Right atrium auricular region (tissue), 2 donors: ENCODE measurements at regions not wholly inside any gene's neighbourhood (a gene's known extent, or its start where the extent isn't known, plus 50 kb on each side); places are given as distances from the start of the nearest gene placed in this dataset.

Source experiments
- DNase-seq: peaks from one replicate; pipeline ENCODE4 v3.0.0-alpha.2; 2019; ENCODE audit warnings: low spot score
- H3K27ac ChIP-seq, 2 donors: fragments of 200-600 bp; sonication (generic); 1 replicate in 1 of 2; 2 replicates in 1 of 2; pipeline ENCODE4 v1.5.1; 2016 to 2019
- H3K27me3 ChIP-seq, 2 donors: fragments of 200-600 bp; sonication (generic); one replicate each; pipeline versions ENCODE4 v1.5.1 to v1.6.0; 2017 to 2019
- H3K36me3 ChIP-seq: fragments of 200-600 bp; sonication (generic); one replicate; pipeline ENCODE4 v1.5.1; 2016
- H3K4me1 ChIP-seq, 2 donors: fragments of 200-600 bp; sonication (generic); one replicate each; pipeline versions ENCODE4 v1.5.1 to v1.6.0; 2017 to 2019
- H3K4me3 ChIP-seq, 2 donors: fragments of 200-600 bp; sonication (generic); 1 replicate in 1 of 2; 2 replicates in 1 of 2; pipeline ENCODE4 v1.5.1; 2017 to 2019; ENCODE audit warnings: mild to moderate bottlenecking in 1 of 2, moderate library complexity in 1 of 2
- H3K9me3 ChIP-seq, 2 donors: fragments of 200-600 bp; sonication (generic); one replicate each; pipeline ENCODE4 v1.5.1; 2019
- TF ChIP-seq, protein P1 (sequence below), 2 donors: fragments of 200-600 bp; sonication (generic); IDR thresholded peaks; one replicate each; pipeline ENCODE4 v1.5.1; 2019; ENCODE audit warnings: antibody characterized with exemption in 2 of 2

DNA sequence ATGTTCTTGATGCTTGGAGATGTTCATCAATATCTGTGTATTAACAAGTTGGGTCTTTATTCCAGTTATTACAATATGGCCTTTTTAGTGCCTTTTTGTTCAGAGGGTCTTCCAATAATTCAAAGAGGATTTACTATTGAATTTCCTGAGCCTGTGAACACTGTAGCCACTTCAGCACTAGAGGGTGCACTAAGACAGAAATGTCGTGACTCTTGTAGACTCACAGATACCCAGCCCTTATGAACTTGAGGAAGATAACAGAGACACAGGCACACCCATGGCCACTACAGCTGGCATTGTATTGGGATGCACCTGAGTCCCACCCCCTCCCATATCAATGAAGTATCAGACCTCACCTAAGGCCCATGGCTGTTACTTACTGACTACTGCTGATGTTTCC is 54.4 kb upstream of the ACTRT1 start:
- Histone ChIP-seq H3K36me3 (no peaks in the 10 kb centered on the region), H3K4me1 (no peaks in the 10 kb centered on the region), H3K9me3 (peaks cover 0 to 5% of the 10 kb centered on the region in 2 donors), H3K27me3 (no peaks in the 10 kb centered on the region), H3K27ac (no peak overlapping the region), H3K4me3 (no peak overlapping the region)
- no peak for DNase-seq
- TF ChIP-seq, protein P1, sequence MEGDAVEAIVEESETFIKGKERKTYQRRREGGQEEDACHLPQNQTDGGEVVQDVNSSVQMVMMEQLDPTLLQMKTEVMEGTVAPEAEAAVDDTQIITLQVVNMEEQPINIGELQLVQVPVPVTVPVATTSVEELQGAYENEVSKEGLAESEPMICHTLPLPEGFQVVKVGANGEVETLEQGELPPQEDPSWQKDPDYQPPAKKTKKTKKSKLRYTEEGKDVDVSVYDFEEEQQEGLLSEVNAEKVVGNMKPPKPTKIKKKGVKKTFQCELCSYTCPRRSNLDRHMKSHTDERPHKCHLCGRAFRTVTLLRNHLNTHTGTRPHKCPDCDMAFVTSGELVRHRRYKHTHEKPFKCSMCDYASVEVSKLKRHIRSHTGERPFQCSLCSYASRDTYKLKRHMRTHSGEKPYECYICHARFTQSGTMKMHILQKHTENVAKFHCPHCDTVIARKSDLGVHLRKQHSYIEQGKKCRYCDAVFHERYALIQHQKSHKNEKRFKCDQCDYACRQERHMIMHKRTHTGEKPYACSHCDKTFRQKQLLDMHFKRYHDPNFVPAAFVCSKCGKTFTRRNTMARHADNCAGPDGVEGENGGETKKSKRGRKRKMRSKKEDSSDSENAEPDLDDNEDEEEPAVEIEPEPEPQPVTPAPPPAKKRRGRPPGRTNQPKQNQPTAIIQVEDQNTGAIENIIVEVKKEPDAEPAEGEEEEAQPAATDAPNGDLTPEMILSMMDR (IDR thresholded peaks at IDR 0.05): no peak

DNA sequence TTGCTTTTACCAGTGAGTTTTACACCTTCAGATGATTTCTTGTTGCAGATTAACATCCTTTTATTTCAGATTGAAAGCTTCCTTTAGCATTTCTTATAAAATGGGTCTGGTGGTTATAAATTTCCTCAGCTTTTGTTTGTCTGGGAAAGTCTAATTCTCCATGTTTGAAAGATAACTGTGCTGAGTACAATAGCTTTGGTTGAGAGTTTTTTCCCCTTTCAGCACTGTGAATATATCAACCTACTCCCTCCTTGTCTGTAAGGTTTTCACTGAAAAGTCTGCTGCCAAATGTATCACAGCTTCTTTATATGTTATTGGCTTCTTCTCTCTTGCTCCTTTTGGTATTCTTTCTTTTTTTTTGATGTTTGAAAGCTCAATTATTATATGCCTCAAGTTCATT is 53.5 kb upstream of the ACTRT1 start:
- Histone ChIP-seq H3K4me1 (no peaks in the 10 kb centered on the region), H3K27ac (no peak overlapping the region), H3K36me3 (no peaks in the 10 kb centered on the region), H3K9me3 (peaks cover 0 to 5% of the 10 kb centered on the region in 2 donors), H3K27me3 (no peaks in the 10 kb centered on the region), H3K4me3 (no peak overlapping the region)
- TF ChIP-seq, protein P1 (IDR thresholded peaks at IDR 0.05): no peak
- no peak for DNase-seq
